ENCODE measurements at regions not wholly inside any gene's neighbourhood (a gene's known extent, or its start where the extent isn't known, plus 50 kb on each side); places are given as distances from the start of the nearest gene placed in this dataset.

- H3K4me1 ChIP-seq (ENCODE audit: control insufficient read depth in 1 of 2, insufficient read depth in 2 of 2, low read length in 2 of 2): no peaks in the 10 kb centered on the region
- no peaks in the 10 kb centered on the region for H3K36me3 ChIP-seq (ENCODE audit: control insufficient read depth in 1 of 2, insufficient read depth in 2 of 2, low read length in 2 of 2)
- H3K27ac ChIP-seq (ENCODE audit: low read depth, low read length): no peak overlapping the region
- no peak overlapping the region for H3K9ac ChIP-seq (ENCODE audit: low read depth in 1 of 2, low read length in 2 of 2)
- H3K9me3 ChIP-seq (ENCODE audit: control insufficient read depth in 1 of 2, low read length in 2 of 2): peaks cover 5 to 17% of the 10 kb centered on the region in 2 donors
- no peak overlapping the region for H3K4me3 ChIP-seq (ENCODE audit: low read depth in 1 of 2, low read length in 2 of 2)
- H3K27me3 ChIP-seq (ENCODE audit: control insufficient read depth in 1 of 2, insufficient read depth in 2 of 2, low read length in 2 of 2): no peaks in the 10 kb centered on the region
Observed at GRCh38 chr14:82420871-82421270, 887.2 kb upstream of the SEL1L start.

DNA sequence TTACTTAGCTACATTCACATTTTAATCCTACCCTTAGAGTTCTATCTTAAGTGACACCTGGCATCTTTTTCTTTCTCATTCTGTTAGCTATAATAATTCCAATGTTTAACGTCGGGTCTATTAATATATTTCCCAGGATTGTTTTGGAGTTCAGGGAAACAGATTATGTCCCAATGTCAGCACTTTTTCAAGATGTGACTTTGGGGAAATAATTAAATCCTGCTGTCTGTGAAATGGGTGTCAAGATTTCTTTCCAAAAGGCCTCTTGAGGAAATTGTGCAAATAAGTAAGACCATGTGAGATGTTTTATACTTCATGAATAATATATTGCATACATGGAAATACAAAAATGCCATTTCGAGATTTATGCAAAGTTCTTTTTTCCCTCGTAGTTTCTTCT is 887.6 kb upstream of the SEL1L start:
- Histone ChIP-seq H3K36me3 (ENCODE audit: control insufficient read depth in 1 of 2, insufficient read depth in 2 of 2, low read length in 2 of 2) (no peaks in the 10 kb centered on the region), H3K9ac (ENCODE audit: low read depth in 1 of 2, low read length in 2 of 2) (no peak overlapping the region), H3K27ac (ENCODE audit: low read depth, low read length) (no peak overlapping the region), H3K27me3 (ENCODE audit: control insufficient read depth in 1 of 2, insufficient read depth in 2 of 2, low read length in 2 of 2) (no peaks in the 10 kb centered on the region), H3K4me1 (ENCODE audit: control insufficient read depth in 1 of 2, insufficient read depth in 2 of 2, low read length in 2 of 2) (no peaks in the 10 kb centered on the region), H3K4me3 (ENCODE audit: low read depth in 1 of 2, low read length in 2 of 2) (no peak overlapping the region), H3K9me3 (ENCODE audit: control insufficient read depth in 1 of 2, low read length in 2 of 2) (peaks cover 5 to 17% of the 10 kb centered on the region in 2 donors)

DNA sequence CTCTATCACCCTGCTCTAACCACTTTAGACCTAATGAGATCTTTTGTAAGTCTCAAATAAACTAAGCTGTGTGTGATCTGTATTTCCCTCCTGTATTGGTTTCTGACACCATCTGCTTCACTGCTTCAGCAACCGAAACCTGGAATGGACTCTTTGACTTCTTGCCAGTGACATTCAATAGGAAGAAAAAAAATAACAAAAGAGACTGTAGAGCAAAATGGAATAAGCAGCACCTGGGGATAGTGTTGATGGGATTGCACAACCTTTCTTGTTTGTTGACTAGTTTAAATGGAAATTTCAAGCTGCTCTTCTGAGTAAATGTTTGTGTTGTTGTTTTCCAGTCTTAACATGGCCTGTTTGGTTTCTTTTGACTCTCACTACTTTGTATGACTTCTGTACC is 888.6 kb upstream of the SEL1L start:
- Histone ChIP-seq H3K9me3 (ENCODE audit: control insufficient read depth in 1 of 2, low read length in 2 of 2) (peaks cover 5 to 17% of the 10 kb centered on the region in 2 donors), H3K36me3 (ENCODE audit: control insufficient read depth in 1 of 2, insufficient read depth in 2 of 2, low read length in 2 of 2) (no peaks in the 10 kb centered on the region), H3K9ac (ENCODE audit: low read depth in 1 of 2, low read length in 2 of 2) (no peak overlapping the region), H3K27me3 (ENCODE audit: control insufficient read depth in 1 of 2, insufficient read depth in 2 of 2, low read length in 2 of 2) (no peaks in the 10 kb centered on the region), H3K4me3 (ENCODE audit: low read depth in 1 of 2, low read length in 2 of 2) (no peak overlapping the region), H3K27ac (ENCODE audit: low read depth, low read length) (no peak overlapping the region), H3K4me1 (ENCODE audit: control insufficient read depth in 1 of 2, insufficient read depth in 2 of 2, low read length in 2 of 2) (no peaks in the 10 kb centered on the region)

DNA sequence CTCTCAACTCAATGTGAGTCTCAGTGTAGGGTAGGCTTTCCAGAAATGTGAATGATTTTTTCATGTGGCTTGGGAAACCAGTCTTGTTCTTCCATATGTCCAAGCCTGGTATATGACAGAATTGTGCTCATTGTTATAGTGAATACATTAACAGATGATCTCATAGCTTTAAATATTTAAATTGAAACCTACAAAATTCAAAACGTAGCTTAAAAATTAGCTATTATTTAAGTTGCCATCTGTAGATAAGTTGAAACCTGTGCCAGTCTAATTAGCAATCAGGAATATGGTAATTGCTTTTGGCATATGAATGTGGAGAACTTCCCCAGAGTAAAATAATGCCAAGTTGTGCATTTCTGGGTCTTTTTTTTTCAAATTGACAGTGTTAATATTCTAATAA is 891.6 kb upstream of the SEL1L start:
- no peak overlapping the region for H3K27ac ChIP-seq (ENCODE audit: low read depth, low read length)
- peaks cover 0 to 3% of the 10 kb centered on the region in 2 donors for H3K9me3 ChIP-seq (ENCODE audit: control insufficient read depth in 1 of 2, low read length in 2 of 2)
- H3K36me3 ChIP-seq (ENCODE audit: control insufficient read depth in 1 of 2, insufficient read depth in 2 of 2, low read length in 2 of 2): no peaks in the 10 kb centered on the region
- H3K4me3 ChIP-seq (ENCODE audit: low read depth in 1 of 2, low read length in 2 of 2): no peak overlapping the region
- no peaks in the 10 kb centered on the region for H3K27me3 ChIP-seq (ENCODE audit: control insufficient read depth in 1 of 2, insufficient read depth in 2 of 2, low read length in 2 of 2)
- no peaks in the 10 kb centered on the region for H3K4me1 ChIP-seq (ENCODE audit: control insufficient read depth in 1 of 2, insufficient read depth in 2 of 2, low read length in 2 of 2)
- H3K9ac ChIP-seq (ENCODE audit: low read depth in 1 of 2, low read length in 2 of 2): no peak overlapping the region

DNA sequence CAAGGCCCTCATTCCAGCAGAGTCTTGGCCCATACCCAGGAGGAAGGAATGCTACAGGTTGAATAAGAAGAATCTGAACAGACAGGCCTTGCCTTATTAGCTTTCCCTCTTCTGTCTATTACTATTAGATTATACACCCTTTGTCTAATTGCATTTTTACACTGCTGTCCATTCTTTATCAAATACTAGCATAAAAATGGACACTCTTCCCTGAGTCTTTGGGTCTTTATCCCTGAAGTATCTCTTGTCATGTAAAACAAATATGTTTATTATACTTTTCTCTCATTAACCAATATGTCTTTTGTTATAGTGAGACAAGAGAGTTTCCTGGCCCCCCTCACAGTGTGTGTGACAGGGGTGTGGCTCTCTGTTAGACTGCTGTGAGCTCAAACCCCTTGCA is 897.4 kb upstream of the SEL1L start:
- no peaks in the 10 kb centered on the region for H3K4me1 ChIP-seq (ENCODE audit: control insufficient read depth in 1 of 2, insufficient read depth in 2 of 2, low read length in 2 of 2)
- no peak overlapping the region for H3K27ac ChIP-seq (ENCODE audit: low read depth, low read length)
- H3K36me3 ChIP-seq (ENCODE audit: control insufficient read depth in 1 of 2, insufficient read depth in 2 of 2, low read length in 2 of 2): no peaks in the 10 kb centered on the region

DNA sequence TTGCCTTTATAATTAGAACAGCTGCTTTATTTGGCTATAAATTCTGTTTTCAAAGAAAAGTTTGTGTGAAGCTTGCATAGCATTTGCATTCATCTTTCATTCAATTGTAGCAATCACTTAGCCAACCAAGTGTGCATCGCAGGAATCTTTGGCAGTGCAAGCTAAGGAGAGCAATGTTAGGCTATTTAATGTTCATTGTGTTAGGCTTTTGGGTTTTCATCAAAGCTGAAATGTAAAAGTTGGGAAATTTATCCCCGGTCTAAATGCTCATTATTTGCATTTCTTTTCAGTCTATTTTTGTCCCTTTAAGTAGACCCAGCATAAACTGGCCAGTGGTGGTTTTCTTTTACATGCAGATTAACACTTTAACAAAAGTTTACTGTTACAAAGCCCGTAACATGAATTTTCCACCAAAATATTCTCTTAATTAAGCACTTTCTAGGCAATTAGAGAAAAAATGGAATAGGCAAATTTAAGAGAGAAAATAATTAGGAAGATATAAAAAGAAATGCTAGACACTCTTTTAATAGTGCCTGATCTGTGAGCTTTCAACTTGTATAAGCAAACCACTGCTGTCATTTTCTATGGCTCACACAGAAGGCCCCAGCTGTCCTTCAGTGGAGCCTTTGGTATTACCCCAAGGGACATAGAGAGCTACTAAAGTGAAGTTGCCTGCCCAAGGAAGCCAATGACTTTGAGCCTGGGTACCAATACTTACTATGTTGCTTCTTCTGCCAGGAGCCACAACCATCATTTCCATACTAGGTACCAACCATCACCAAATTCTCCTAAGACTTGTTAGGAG is 898.9 kb upstream of the SEL1L start:
- Histone ChIP-seq H3K9me3 (ENCODE audit: control insufficient read depth in 1 of 2, low read length in 2 of 2) (peaks cover 2 to 3% of the 10 kb centered on the region in 2 donors), H3K27ac (ENCODE audit: low read depth, low read length) (no peak overlapping the region), H3K9ac (ENCODE audit: low read depth in 1 of 2, low read length in 2 of 2) (no peak overlapping the region), H3K4me3 (ENCODE audit: low read depth in 1 of 2, low read length in 2 of 2) (no peak overlapping the region), H3K27me3 (ENCODE audit: control insufficient read depth in 1 of 2, insufficient read depth in 2 of 2, low read length in 2 of 2) (no peaks in the 10 kb centered on the region), H3K36me3 (ENCODE audit: control insufficient read depth in 1 of 2, insufficient read depth in 2 of 2, low read length in 2 of 2) (no peaks in the 10 kb centered on the region), H3K4me1 (ENCODE audit: control insufficient read depth in 1 of 2, insufficient read depth in 2 of 2, low read length in 2 of 2) (no peaks in the 10 kb centered on the region)

More for the DNA sequence above, 897.4 kb upstream of the SEL1L start:
- peaks cover 2 to 3% of the 10 kb centered on the region in 2 donors for H3K9me3 ChIP-seq (ENCODE audit: control insufficient read depth in 1 of 2, low read length in 2 of 2)
- H3K27me3 ChIP-seq (ENCODE audit: control insufficient read depth in 1 of 2, insufficient read depth in 2 of 2, low read length in 2 of 2): no peaks in the 10 kb centered on the region
- H3K4me3 ChIP-seq (ENCODE audit: low read depth in 1 of 2, low read length in 2 of 2): no peak overlapping the region
- H3K9ac ChIP-seq (ENCODE audit: low read depth in 1 of 2, low read length in 2 of 2): no peak overlapping the region

DNA sequence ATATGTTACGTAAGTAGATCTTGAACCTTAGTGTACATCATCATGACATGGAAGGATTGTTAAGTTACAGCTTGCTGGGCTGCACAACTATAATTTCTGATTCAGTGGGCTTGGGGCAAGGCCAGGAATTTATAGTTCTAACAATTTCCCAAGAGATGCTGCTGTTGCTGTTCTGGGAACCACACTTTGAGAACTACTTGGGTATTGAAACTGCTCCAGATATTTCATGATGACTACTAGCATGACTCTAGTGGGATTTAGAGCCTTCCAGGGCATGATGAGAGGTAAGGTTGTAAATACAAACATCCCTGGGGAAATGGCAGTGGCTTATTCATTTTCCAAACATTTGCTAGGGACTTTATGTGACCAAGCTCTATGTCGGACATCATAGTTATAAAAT is 904.8 kb upstream of the SEL1L start:
- H3K27ac ChIP-seq (ENCODE audit: low read depth, low read length): no peak overlapping the region
- no peaks in the 10 kb centered on the region for H3K9me3 ChIP-seq (ENCODE audit: control insufficient read depth in 1 of 2, low read length in 2 of 2)
- no peaks in the 10 kb centered on the region for H3K27me3 ChIP-seq (ENCODE audit: control insufficient read depth in 1 of 2, insufficient read depth in 2 of 2, low read length in 2 of 2)
- H3K9ac ChIP-seq (ENCODE audit: low read depth in 1 of 2, low read length in 2 of 2): no peak overlapping the region
- H3K4me3 ChIP-seq (ENCODE audit: low read depth in 1 of 2, low read length in 2 of 2): no peak overlapping the region
- no peaks in the 10 kb centered on the region for H3K36me3 ChIP-seq (ENCODE audit: control insufficient read depth in 1 of 2, insufficient read depth in 2 of 2, low read length in 2 of 2)
- H3K4me1 ChIP-seq (ENCODE audit: control insufficient read depth in 1 of 2, insufficient read depth in 2 of 2, low read length in 2 of 2): no peaks in the 10 kb centered on the region

DNA sequence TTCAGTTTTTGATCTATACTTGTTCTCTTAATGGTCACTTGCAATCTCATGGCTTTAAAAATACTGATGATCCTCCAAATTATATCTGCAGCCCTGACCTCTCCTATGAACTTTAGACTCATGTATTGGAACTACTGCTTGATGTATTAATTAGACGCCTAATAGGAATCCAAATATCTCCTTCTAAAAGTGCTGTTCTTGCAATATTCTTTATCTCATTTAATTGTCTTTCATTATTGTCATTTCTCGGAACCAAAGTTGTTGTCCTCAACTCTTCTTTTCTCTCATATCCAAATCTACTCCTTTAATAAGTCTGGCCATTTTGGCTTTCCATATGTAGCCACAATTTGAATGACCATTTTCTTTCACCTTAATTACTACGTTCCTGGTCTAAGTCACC is 907.6 kb upstream of the SEL1L start:
- Histone ChIP-seq H3K36me3 (ENCODE audit: control insufficient read depth in 1 of 2, insufficient read depth in 2 of 2, low read length in 2 of 2) (no peaks in the 10 kb centered on the region), H3K9ac (ENCODE audit: low read depth in 1 of 2, low read length in 2 of 2) (no peak overlapping the region), H3K4me3 (ENCODE audit: low read depth in 1 of 2, low read length in 2 of 2) (no peak overlapping the region), H3K4me1 (ENCODE audit: control insufficient read depth in 1 of 2, insufficient read depth in 2 of 2, low read length in 2 of 2) (no peaks in the 10 kb centered on the region), H3K27me3 (ENCODE audit: control insufficient read depth in 1 of 2, insufficient read depth in 2 of 2, low read length in 2 of 2) (no peaks in the 10 kb centered on the region), H3K27ac (ENCODE audit: low read depth, low read length) (no peak overlapping the region), H3K9me3 (ENCODE audit: control insufficient read depth in 1 of 2, low read length in 2 of 2) (no peaks in the 10 kb centered on the region)

GRCh38 chr14:82445810-82446570 is 912.3 kb upstream of the SEL1L start:
- no peak overlapping the region for H3K4me3 ChIP-seq (ENCODE audit: low read depth in 1 of 2, low read length in 2 of 2)
- no peaks in the 10 kb centered on the region for H3K4me1 ChIP-seq (ENCODE audit: control insufficient read depth in 1 of 2, insufficient read depth in 2 of 2, low read length in 2 of 2)
- no peak overlapping the region for H3K9ac ChIP-seq (ENCODE audit: low read depth in 1 of 2, low read length in 2 of 2)
- no peaks in the 10 kb centered on the region for H3K36me3 ChIP-seq (ENCODE audit: control insufficient read depth in 1 of 2, insufficient read depth in 2 of 2, low read length in 2 of 2)
- no peak overlapping the region for H3K27ac ChIP-seq (ENCODE audit: low read depth, low read length)
- no peaks in the 10 kb centered on the region for H3K9me3 ChIP-seq (ENCODE audit: control insufficient read depth in 1 of 2, low read length in 2 of 2)
- no peaks in the 10 kb centered on the region for H3K27me3 ChIP-seq (ENCODE audit: control insufficient read depth in 1 of 2, insufficient read depth in 2 of 2, low read length in 2 of 2)

- no peak overlapping the region for H3K27ac ChIP-seq (ENCODE audit: low read depth, low read length)
- H3K9ac ChIP-seq (ENCODE audit: low read depth in 1 of 2, low read length in 2 of 2): no peak overlapping the region
- H3K36me3 ChIP-seq (ENCODE audit: control insufficient read depth in 1 of 2, insufficient read depth in 2 of 2, low read length in 2 of 2): no peaks in the 10 kb centered on the region
- no peaks in the 10 kb centered on the region for H3K4me1 ChIP-seq (ENCODE audit: control insufficient read depth in 1 of 2, insufficient read depth in 2 of 2, low read length in 2 of 2)
- no peaks in the 10 kb centered on the region for H3K9me3 ChIP-seq (ENCODE audit: control insufficient read depth in 1 of 2, low read length in 2 of 2)
- H3K27me3 ChIP-seq (ENCODE audit: control insufficient read depth in 1 of 2, insufficient read depth in 2 of 2, low read length in 2 of 2): no peaks in the 10 kb centered on the region
- H3K4me3 ChIP-seq (ENCODE audit: low read depth in 1 of 2, low read length in 2 of 2): no peak overlapping the region
Observed at GRCh38 chr14:82447586-82447985, 913.9 kb upstream of the SEL1L start.
